BJ (cell line): ENCODE measurements at regions not wholly inside any gene's neighbourhood (a gene's known extent, or its start where the extent isn't known, plus 50 kb on each side); places are given as distances from the start of the nearest gene placed in this dataset.

Experiments used
- CTCF ChIA-PET: fragments of 350-600 bp; formaldehyde crosslinking; extraction: SDS; loops from one replicate; lab custom pipeline; 2021; ENCODE audit warnings: antibody characterized with exemption, inconsistent platforms; lab: Yijun Ruan, JAX
- POLR2A ChIA-PET: fragments of 300-600 bp; sonication (Branson Sonifier 250); formaldehyde crosslinking; extraction: SDS; loops from one replicate; lab custom pipeline; 2021; ENCODE audit warnings: antibody characterized with exemption; lab: Charles Lee
- DNase-seq: peaks from one replicate; pipeline ENCODE4 v3.0.0-alpha.2; 2011; ENCODE audit warnings: low read depth
- H3K27me3 ChIP-seq: 2 replicates; pipeline ENCODE4 v1.6.0; 2011; ENCODE audit warnings: low read length; ENCODE audit not compliant: control insufficient read depth, insufficient read depth
- H3K36me3 ChIP-seq: 2 replicates; pipeline ENCODE4 v1.5.1; 2011; ENCODE audit warnings: low read length; ENCODE audit not compliant: control insufficient read depth, insufficient read depth
- H3K4me3 ChIP-seq: 2 replicates; pipeline ENCODE4 v1.5.1; 2011; ENCODE audit warnings: low read depth, mild to moderate bottlenecking, control low read depth, low read length
- TF ChIP-seq, protein P1 (sequence below): IDR thresholded peaks from 2 replicates; pipeline ENCODE4 v1.5.1; 2011; ENCODE audit warnings: low read depth, mild to moderate bottlenecking, control low read depth, inconsistent platforms, low read length, moderate library complexity; ENCODE audit not compliant: insufficient read depth

DNA sequence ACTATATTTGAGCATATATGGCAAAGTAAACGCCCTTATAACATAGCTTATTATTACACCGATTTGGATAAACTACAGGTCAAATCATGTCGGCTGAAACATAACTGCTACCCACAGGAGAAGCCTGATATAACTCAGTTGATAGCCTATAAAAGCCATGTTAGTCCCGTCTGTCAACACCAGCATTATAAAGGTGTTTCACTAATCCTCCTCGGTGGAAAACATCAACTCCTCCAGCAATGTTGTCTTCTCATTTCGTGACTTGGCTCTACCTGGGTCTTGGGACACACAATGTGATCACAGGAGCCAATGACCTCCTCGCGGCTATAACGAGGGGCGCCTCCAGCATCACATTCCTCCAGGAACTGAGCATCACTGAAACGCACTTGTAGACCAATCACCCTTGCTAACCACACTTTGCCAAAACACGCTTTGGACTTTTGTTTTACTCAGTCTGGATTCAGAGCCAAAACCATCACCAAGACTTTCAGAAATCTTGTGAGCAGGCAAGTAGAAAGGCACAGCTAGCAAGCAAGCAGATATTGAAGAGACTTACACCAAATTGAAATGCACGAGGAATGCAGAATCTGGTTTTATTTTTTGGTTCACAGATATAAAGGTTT is 269.7 kb upstream of the NFE2L3 start:
- ChIA-PET CTCF (interaction anchor here (3.2 kb wide), 1 partner anchor 10 kb away, joined by 13 read pairs; no protein-coding TSS in a partner anchor), POLR2A (no interaction called here)
- H3K36me3 ChIP-seq: no peaks in the 10 kb centered on the region
- no peak overlapping the region for H3K4me3 ChIP-seq
- no peak for DNase-seq
- TF ChIP-seq, protein P1, sequence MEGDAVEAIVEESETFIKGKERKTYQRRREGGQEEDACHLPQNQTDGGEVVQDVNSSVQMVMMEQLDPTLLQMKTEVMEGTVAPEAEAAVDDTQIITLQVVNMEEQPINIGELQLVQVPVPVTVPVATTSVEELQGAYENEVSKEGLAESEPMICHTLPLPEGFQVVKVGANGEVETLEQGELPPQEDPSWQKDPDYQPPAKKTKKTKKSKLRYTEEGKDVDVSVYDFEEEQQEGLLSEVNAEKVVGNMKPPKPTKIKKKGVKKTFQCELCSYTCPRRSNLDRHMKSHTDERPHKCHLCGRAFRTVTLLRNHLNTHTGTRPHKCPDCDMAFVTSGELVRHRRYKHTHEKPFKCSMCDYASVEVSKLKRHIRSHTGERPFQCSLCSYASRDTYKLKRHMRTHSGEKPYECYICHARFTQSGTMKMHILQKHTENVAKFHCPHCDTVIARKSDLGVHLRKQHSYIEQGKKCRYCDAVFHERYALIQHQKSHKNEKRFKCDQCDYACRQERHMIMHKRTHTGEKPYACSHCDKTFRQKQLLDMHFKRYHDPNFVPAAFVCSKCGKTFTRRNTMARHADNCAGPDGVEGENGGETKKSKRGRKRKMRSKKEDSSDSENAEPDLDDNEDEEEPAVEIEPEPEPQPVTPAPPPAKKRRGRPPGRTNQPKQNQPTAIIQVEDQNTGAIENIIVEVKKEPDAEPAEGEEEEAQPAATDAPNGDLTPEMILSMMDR: no peak
- peaks cover 19% of the 10 kb centered on the region for H3K27me3 ChIP-seq

DNA sequence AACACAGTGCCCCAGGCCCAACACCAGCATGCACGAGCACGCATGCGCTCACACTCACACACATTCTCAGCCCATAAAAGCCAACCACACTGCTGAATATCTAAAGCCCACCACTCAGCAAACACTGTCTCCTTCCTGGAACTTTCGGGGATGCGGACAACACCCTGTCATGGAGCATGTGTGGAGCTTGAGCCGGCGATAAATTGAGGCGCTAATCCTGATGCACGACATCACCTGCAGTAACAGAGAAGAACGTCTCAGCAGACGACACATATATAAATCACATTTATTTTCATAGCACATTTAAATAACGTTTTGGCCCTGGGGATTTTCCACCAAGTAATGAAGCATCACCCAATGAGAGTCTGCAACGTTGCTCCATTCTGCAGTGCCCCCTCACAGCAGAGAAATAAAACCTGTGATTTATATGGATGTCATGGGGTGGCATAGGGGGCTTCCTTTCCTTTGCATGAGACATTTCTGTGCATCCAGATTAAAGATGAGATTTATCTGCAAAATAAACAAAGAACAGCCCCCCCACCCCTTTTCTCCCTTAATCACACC is 267.7 kb upstream of the NFE2L3 start:
- POLR2A ChIA-PET: no interaction called here
- DNase-seq: no peak
- TF ChIP-seq, protein P1: no peak
- Histone ChIP-seq H3K27me3 (peaks cover 17% of the 10 kb centered on the region), H3K36me3 (no peaks in the 10 kb centered on the region), H3K4me3 (no peak overlapping the region)
- CTCF ChIA-PET: interaction anchor here (1.0 to 3.2 kb wide), 2 partner anchors 8 to 481 kb away, joined by 3 to 13 read pairs; no protein-coding TSS in a partner anchor

DNA sequence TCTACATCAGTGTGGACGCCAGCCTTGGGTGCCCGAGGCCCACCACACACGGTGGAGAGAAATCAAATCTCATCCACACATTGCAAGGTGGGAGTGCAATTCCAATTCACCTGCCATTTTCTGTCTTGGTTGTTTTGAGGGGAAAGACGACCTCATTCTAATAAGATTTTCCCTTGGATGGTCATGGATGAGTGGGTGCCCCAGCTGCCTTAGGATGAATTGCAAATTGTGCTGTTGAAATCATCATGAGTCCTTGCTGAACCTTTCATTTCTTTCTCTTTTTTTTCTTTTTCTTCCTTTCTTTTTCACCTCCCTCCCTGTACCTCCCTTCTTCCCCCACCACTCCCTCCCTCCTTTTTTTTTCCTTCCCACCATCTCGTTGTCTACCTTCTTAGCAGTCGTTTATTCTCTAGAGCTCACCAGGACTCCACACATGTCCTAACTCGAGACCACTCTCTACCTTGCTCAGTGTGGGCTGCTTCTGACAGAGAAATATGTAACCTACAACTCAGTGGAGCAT is 266.9 kb upstream of the NFE2L3 start:
- Histone ChIP-seq H3K36me3 (no peaks in the 10 kb centered on the region), H3K27me3 (peaks cover 21% of the 10 kb centered on the region), H3K4me3 (no peak overlapping the region)
- CTCF ChIA-PET: no interaction called here
- TF ChIP-seq, protein P1: no peak
- DNase-seq: no peak
- POLR2A ChIA-PET: no interaction called here

DNA sequence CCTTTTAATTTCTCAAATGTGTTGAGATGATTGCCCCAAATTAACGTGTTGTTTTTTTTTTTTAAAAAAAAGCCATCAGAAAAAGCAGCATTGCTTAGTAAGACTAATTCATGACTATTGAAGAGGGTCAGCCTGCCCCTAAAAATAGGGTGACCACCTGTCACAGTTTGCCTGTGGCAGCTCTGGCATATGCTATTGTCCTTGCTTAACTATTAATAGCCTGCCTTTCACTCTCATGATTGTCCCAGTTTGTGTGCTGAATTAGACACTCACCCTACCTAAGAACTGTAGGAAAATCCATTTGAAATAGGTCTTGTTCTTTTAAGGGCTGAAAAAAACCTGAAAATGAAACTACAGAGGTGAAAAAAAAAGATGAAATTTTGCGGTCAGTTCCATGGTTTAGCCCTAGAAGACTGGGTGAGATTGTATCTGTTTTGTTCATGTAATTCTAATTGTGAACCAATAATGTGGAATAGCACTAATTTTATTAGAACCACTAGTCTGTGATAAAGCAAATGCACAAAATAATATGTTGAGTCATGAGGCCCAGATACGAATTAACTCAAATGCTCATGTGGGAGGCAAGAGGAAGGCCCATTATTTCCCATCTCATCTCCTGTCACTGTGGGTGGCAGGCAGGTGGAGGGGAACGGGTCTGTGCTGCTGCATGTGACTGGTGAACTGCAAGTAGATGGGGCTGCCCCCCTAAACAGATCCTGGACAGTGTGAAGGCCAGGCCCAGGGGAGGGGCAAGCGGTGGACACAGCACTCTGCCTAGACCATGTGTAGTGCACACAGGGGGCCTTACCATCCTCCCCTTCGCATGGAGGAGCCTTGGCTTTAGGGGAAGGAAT is 265.4 kb upstream of the NFE2L3 start:
- ChIA-PET POLR2A (no interaction called here), CTCF (interaction anchor here (1.2 to 2.8 kb wide), 2 partner anchors 172 to 479 kb away, joined by 3 to 13 read pairs; no protein-coding TSS in a partner anchor)
- Histone ChIP-seq H3K27me3 (peaks cover 17% of the 10 kb centered on the region), H3K36me3 (no peaks in the 10 kb centered on the region), H3K4me3 (no peak overlapping the region)
- TF ChIP-seq, protein P1: no peak
- no peak for DNase-seq

DNA sequence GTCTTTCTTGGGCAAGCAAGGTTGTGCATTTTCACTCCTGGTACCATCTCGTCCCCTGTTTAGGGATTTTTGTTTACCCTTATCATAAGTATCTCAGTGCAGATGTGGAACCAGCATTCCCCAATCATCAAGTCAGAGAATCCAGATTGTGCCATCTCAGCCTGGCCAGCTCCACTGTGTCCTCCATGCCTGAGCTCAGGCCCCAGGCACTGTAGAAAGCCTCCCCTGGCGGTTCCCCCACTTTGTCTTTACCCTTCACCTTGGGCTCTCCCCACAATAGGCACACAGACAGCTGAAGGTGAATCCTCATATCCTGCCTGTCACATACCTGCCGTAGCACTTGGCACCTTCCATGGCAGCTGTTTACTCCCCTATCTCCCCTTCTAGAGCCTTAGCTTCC is 264.7 kb upstream of the NFE2L3 start:
- Histone ChIP-seq H3K27me3 (peaks cover 13% of the 10 kb centered on the region), H3K4me3 (no peak overlapping the region), H3K36me3 (no peaks in the 10 kb centered on the region)
- DNase-seq: no peak
- TF ChIP-seq, protein P1: no peak
- POLR2A ChIA-PET: no interaction called here
- CTCF ChIA-PET: interaction anchor here (1.2 to 2.8 kb wide), 2 partner anchors 171 to 478 kb away, joined by 3 to 13 read pairs; no protein-coding TSS in a partner anchor
